C4-2B (cell line): ENCODE measurements at regions not wholly inside any gene's neighbourhood (a gene's known extent, or its start where the extent isn't known, plus 50 kb on each side); places are given as distances from the start of the nearest gene placed in this dataset.
"Not testable (repeated sequence)": the region's sequence is repeated elsewhere in the genome, so short reads cannot be mapped to it uniquely, and the experiment has no call there.

Experiments
- ZFX ChIP-seq: fragments of 450-650 bp; IDR thresholded peaks from 2 replicates; pipeline ENCODE4 v1.6.1; 2017
- TF ChIP-seq, protein P1 (sequence below): fragments of 450-650 bp; conservative IDR thresholded peaks from 2 replicates; pipeline ENCODE4 v1.5.1; 2017; ENCODE audit warnings: mild to moderate bottlenecking

GRCh38 chr11:4218857-4219256, 124.3 kb downstream of the RRM1 start:
- TF ChIP-seq, protein P1, sequence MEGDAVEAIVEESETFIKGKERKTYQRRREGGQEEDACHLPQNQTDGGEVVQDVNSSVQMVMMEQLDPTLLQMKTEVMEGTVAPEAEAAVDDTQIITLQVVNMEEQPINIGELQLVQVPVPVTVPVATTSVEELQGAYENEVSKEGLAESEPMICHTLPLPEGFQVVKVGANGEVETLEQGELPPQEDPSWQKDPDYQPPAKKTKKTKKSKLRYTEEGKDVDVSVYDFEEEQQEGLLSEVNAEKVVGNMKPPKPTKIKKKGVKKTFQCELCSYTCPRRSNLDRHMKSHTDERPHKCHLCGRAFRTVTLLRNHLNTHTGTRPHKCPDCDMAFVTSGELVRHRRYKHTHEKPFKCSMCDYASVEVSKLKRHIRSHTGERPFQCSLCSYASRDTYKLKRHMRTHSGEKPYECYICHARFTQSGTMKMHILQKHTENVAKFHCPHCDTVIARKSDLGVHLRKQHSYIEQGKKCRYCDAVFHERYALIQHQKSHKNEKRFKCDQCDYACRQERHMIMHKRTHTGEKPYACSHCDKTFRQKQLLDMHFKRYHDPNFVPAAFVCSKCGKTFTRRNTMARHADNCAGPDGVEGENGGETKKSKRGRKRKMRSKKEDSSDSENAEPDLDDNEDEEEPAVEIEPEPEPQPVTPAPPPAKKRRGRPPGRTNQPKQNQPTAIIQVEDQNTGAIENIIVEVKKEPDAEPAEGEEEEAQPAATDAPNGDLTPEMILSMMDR = not testable (repeated sequence)
- TF ChIP-seq ZFX = not testable (repeated sequence)
